ENCODE measurements at regions not wholly inside any gene's neighbourhood (a gene's known extent, or its start where the extent isn't known, plus 50 kb on each side); places are given as distances from the start of the nearest gene placed in this dataset.

GRCh38 chr6:18044108-18044783 lies 56.8 kb upstream of the KIF13A start:
- TF ChIP-seq CTCF (IDR thresholded peaks at IDR 0.05) (no peak), POLR2A (IDR thresholded peaks at IDR 0.05) (no peak)

Data from Peyer's patch (tissue), 4 donors.